Activated CD4-positive, alpha-beta T cell treated with anti-CD3 and anti-CD28 coated beads, Interleukin-2, amount 10 ng/mL, durations not matched to agents 24 days and 14 days (primary cell): ENCODE measurements at regions not wholly inside any gene's neighbourhood (a gene's known extent, or its start where the extent isn't known, plus 50 kb on each side); places are given as distances from the start of the nearest gene placed in this dataset.
"Not testable (repeated sequence)": the region's sequence is repeated elsewhere in the genome, so short reads cannot be mapped to it uniquely, and the experiment has no call there.

Source experiments
- DNase-seq: peaks from one replicate; pipeline ENCODE4 v3.0.0; 2022
- H3K27ac Mint-ChIP-seq: one replicate; pipeline ENCODE4 v1.8.0; 2022; ENCODE audit warnings: mild to moderate bottlenecking, mixed read lengths
- H3K27me3 Mint-ChIP-seq: one replicate; pipeline ENCODE4 v1.8.0; 2022; ENCODE audit warnings: mixed read lengths
- H3K36me3 Mint-ChIP-seq: one replicate; pipeline ENCODE4 v1.8.0; 2022; ENCODE audit warnings: low read depth, mild to moderate bottlenecking, mixed read lengths
- H3K4me1 Mint-ChIP-seq: one replicate; pipeline ENCODE4 v1.8.0; 2021; ENCODE audit warnings: mixed read lengths
- H3K4me3 Mint-ChIP-seq: one replicate; pipeline ENCODE4 v1.8.0; 2022; ENCODE audit warnings: mild to moderate bottlenecking, moderate library complexity, mixed read lengths
- H3K9me3 Mint-ChIP-seq: one replicate; pipeline ENCODE4 v1.8.0; 2021; ENCODE audit warnings: mixed read lengths
- intact Hi-C: fragments of 100-400 bp; cut with micrococcal nuclease; formaldehyde crosslinking; loops from one replicate; pipeline ENCODE4 v1.15.1; 2023

- no peaks in the 10 kb centered on the region for H3K36me3 Mint-ChIP-seq
- intact Hi-C loops, result no loop called here
- no peak for DNase-seq
- H3K27ac Mint-ChIP-seq, result no peak overlapping the region
- no peaks in the 10 kb centered on the region for H3K4me1 Mint-ChIP-seq
- no peaks in the 10 kb centered on the region for H3K27me3 Mint-ChIP-seq
- H3K4me3 Mint-ChIP-seq, result no peak overlapping the region
- H3K9me3 Mint-ChIP-seq, result no peaks in the 10 kb centered on the region
Measured at GRCh38 chr4:72886602-72887001, 182.9 kb downstream of the COX18 start.

- H3K4me1 Mint-ChIP-seq, H3K36me3 Mint-ChIP-seq, DNase-seq, H3K4me3 Mint-ChIP-seq, H3K27ac Mint-ChIP-seq, intact Hi-C loops, H3K9me3 Mint-ChIP-seq, H3K27me3 Mint-ChIP-seq: not testable (repeated sequence)
Measured at GRCh38 chr4:72884225-72884624, 185.3 kb downstream of the COX18 start.

GRCh38 chr4:72876946-72877345 lies 192.6 kb downstream of the COX18 start:
- Mint-ChIP-seq H3K27ac (no peak overlapping the region), H3K4me1 (no peaks in the 10 kb centered on the region), H3K9me3 (peaks cover 9% of the 10 kb centered on the region), H3K27me3 (no peaks in the 10 kb centered on the region), H3K4me3 (no peak overlapping the region), H3K36me3 (no peaks in the 10 kb centered on the region)
- DNase-seq, result no peak
- intact Hi-C loops, result no loop called here

- Mint-ChIP-seq H3K36me3 (no peaks in the 10 kb centered on the region), H3K27ac (no peak overlapping the region), H3K4me3 (no peak overlapping the region), H3K27me3 (no peaks in the 10 kb centered on the region), H3K9me3 (peaks cover 9% of the 10 kb centered on the region), H3K4me1 (no peaks in the 10 kb centered on the region)
- intact Hi-C loops, result no loop called here
- no peak for DNase-seq
Measured at GRCh38 chr4:72875545-72875944, 194.0 kb downstream of the COX18 start.

- no peak for DNase-seq
- Mint-ChIP-seq H3K36me3 (no peaks in the 10 kb centered on the region), H3K4me1 (no peaks in the 10 kb centered on the region), H3K27ac (no peak overlapping the region), H3K9me3 (peaks cover 9% of the 10 kb centered on the region), H3K27me3 (no peaks in the 10 kb centered on the region), H3K4me3 (no peak overlapping the region)
- intact Hi-C loops, result no loop called here
Measured at GRCh38 chr4:72875138-72875537, 194.4 kb downstream of the COX18 start.

GRCh38 chr4:72864898-72865297 lies 204.6 kb downstream of the COX18 start:
- no peak for DNase-seq
- Mint-ChIP-seq H3K36me3 (no peaks in the 10 kb centered on the region), H3K4me3 (no peak overlapping the region), H3K9me3 (peaks cover 7% of the 10 kb centered on the region), H3K4me1 (no peaks in the 10 kb centered on the region), H3K27ac (no peak overlapping the region), H3K27me3 (no peaks in the 10 kb centered on the region)
- intact Hi-C loops, result no loop called here

- H3K27me3 Mint-ChIP-seq, intact Hi-C loops, DNase-seq, H3K27ac Mint-ChIP-seq, H3K4me1 Mint-ChIP-seq, H3K9me3 Mint-ChIP-seq, H3K4me3 Mint-ChIP-seq, H3K36me3 Mint-ChIP-seq: not testable (repeated sequence)
Measured at GRCh38 chr4:72864277-72864676, 205.2 kb downstream of the COX18 start.

GRCh38 chr4:72860766-72861165 lies 208.8 kb downstream of the COX18 start:
- Mint-ChIP-seq H3K36me3 (no peaks in the 10 kb centered on the region), H3K4me3 (no peak overlapping the region), H3K27me3 (no peaks in the 10 kb centered on the region), H3K27ac (no peak overlapping the region), H3K4me1 (no peaks in the 10 kb centered on the region), H3K9me3 (peaks cover 1% of the 10 kb centered on the region)
- intact Hi-C loops, result no loop called here
- no peak for DNase-seq

GRCh38 chr4:72858328-72858727 lies 211.2 kb downstream of the COX18 start:
- no peaks in the 10 kb centered on the region for H3K27me3 Mint-ChIP-seq
- H3K36me3 Mint-ChIP-seq, result no peaks in the 10 kb centered on the region
- no peaks in the 10 kb centered on the region for H3K4me1 Mint-ChIP-seq
- H3K4me3 Mint-ChIP-seq, result no peak overlapping the region
- intact Hi-C loops, result no loop called here
- H3K27ac Mint-ChIP-seq, result no peak overlapping the region
- no peak for DNase-seq
- H3K9me3 Mint-ChIP-seq, result no peaks in the 10 kb centered on the region

- H3K4me1 Mint-ChIP-seq, result no peaks in the 10 kb centered on the region
- no peak overlapping the region for H3K27ac Mint-ChIP-seq
- H3K27me3 Mint-ChIP-seq, result no peaks in the 10 kb centered on the region
- H3K4me3 Mint-ChIP-seq, result no peak overlapping the region
- DNase-seq, result no peak
- H3K36me3 Mint-ChIP-seq, result no peaks in the 10 kb centered on the region
- H3K9me3 Mint-ChIP-seq, result no peaks in the 10 kb centered on the region
- intact Hi-C loops, result no loop called here
Measured at GRCh38 chr4:72857787-72858186, 211.7 kb downstream of the COX18 start.

GRCh38 chr4:72857216-72857615 lies 212.3 kb downstream of the COX18 start:
- DNase-seq, result no peak
- no peaks in the 10 kb centered on the region for H3K36me3 Mint-ChIP-seq
- peaks cover 3% of the 10 kb centered on the region for H3K9me3 Mint-ChIP-seq
- intact Hi-C loops, result no loop called here
- no peak overlapping the region for H3K4me3 Mint-ChIP-seq
- H3K4me1 Mint-ChIP-seq, result no peaks in the 10 kb centered on the region
- no peak overlapping the region for H3K27ac Mint-ChIP-seq
- H3K27me3 Mint-ChIP-seq, result no peaks in the 10 kb centered on the region

- no peak overlapping the region for H3K4me3 Mint-ChIP-seq
- no peaks in the 10 kb centered on the region for H3K9me3 Mint-ChIP-seq
- no peaks in the 10 kb centered on the region for H3K36me3 Mint-ChIP-seq
- H3K27ac Mint-ChIP-seq, result no peak overlapping the region
- H3K4me1 Mint-ChIP-seq, result no peaks in the 10 kb centered on the region
- no peak for DNase-seq
- no peaks in the 10 kb centered on the region for H3K27me3 Mint-ChIP-seq
- intact Hi-C loops, result no loop called here
Measured at GRCh38 chr4:72846280-72847111, 223.0 kb downstream of the COX18 start.

- no peak for DNase-seq
- Mint-ChIP-seq H3K4me1 (no peaks in the 10 kb centered on the region), H3K27ac (no peak overlapping the region), H3K27me3 (no peaks in the 10 kb centered on the region), H3K36me3 (no peaks in the 10 kb centered on the region), H3K4me3 (no peak overlapping the region), H3K9me3 (no peaks in the 10 kb centered on the region)
- intact Hi-C loops, result no loop called here
Measured at GRCh38 chr4:72843466-72843865, 226.1 kb downstream of the COX18 start.

GRCh38 chr4:72842323-72842722 lies 227.2 kb downstream of the COX18 start:
- no peaks in the 10 kb centered on the region for H3K4me1 Mint-ChIP-seq
- H3K27me3 Mint-ChIP-seq, result no peaks in the 10 kb centered on the region
- no peak for DNase-seq
- no peaks in the 10 kb centered on the region for H3K9me3 Mint-ChIP-seq
- H3K4me3 Mint-ChIP-seq, result no peak overlapping the region
- H3K27ac Mint-ChIP-seq, result no peak overlapping the region
- H3K36me3 Mint-ChIP-seq, result no peaks in the 10 kb centered on the region
- intact Hi-C loops, result no loop called here

- H3K4me3 Mint-ChIP-seq, H3K9me3 Mint-ChIP-seq, intact Hi-C loops, DNase-seq, H3K36me3 Mint-ChIP-seq, H3K27me3 Mint-ChIP-seq, H3K4me1 Mint-ChIP-seq, H3K27ac Mint-ChIP-seq: not testable (repeated sequence)
Measured at GRCh38 chr4:72840166-72840565, 229.3 kb downstream of the COX18 start.
